Keratinocyte (primary cell): ENCODE measurements at regions not wholly inside any gene's neighbourhood (a gene's known extent, or its start where the extent isn't known, plus 50 kb on each side); places are given as distances from the start of the nearest gene placed in this dataset.
A peak's percentile ranks its signal among the peaks of the same experiment; 100 is the strongest.

Experiments
- DNase-seq: peaks from one replicate; pipeline ENCODE4 v3.0.0-alpha.2; 2011; ENCODE audit warnings: low read depth, missing footprints, low spot score
- FAIRE-seq: peaks from 2 replicates; lab custom pipeline; 2011; peaks lifted over from hg19 to GRCh38; lab: Jason Lieb, UNC
- H2AFZ ChIP-seq: 2 replicates; pipeline ENCODE4 v1.6.0; 2012; ENCODE audit warnings: low read length, control low read depth, inconsistent platforms; ENCODE audit not compliant: control insufficient read depth
- H3K27ac ChIP-seq: 2 replicates; pipeline ENCODE4 v1.5.1; 2011; ENCODE audit warnings: low read length; ENCODE audit not compliant: control insufficient read depth, insufficient read depth
- H3K27me3 ChIP-seq: 3 replicates; pipeline ENCODE4 v1.6.0; 2011; ENCODE audit warnings: low read length; ENCODE audit not compliant: control insufficient read depth, insufficient read depth; ENCODE audit errors: extremely low read depth
- H3K36me3 ChIP-seq, 2 experiments: 2 replicates in 1 of 2; 3 replicates in 1 of 2; pipeline ENCODE4 v1.5.1; 2011; ENCODE audit warnings: low read length in 2 of 2, mild to moderate bottlenecking in 1 of 2; ENCODE audit not compliant: control insufficient read depth in 2 of 2, insufficient read depth in 2 of 2; ENCODE audit errors: extremely low read depth in 1 of 2
- H3K4me1 ChIP-seq: 3 replicates; pipeline ENCODE4 v1.5.1; 2011; ENCODE audit warnings: low read length; ENCODE audit not compliant: control insufficient read depth, insufficient read depth; ENCODE audit errors: extremely low read depth
- H3K4me2 ChIP-seq: 3 replicates; pipeline ENCODE4 v1.6.0; 2011; ENCODE audit warnings: low read depth, low read length; ENCODE audit not compliant: control insufficient read depth, insufficient read depth; ENCODE audit errors: extremely low read depth
- H3K4me3 ChIP-seq, 3 experiments: fragments of 200-600 bp in 1 of 3; sonication (generic) in 1 of 3; 2 replicates in 2 of 3; 3 replicates in 1 of 3; pipeline ENCODE4 v1.5.1; 2011 to 2016; ENCODE audit warnings: low read length in 3 of 3, mild to moderate bottlenecking in 3 of 3, control low read depth in 2 of 3, inconsistent platforms in 1 of 3, low read depth in 1 of 3, mixed read lengths in 1 of 3, mixed run types in 1 of 3, moderate library complexity in 1 of 3; ENCODE audit not compliant: control insufficient read depth in 2 of 3, insufficient read depth in 2 of 3; ENCODE audit errors: extremely low read depth in 1 of 3
- H3K79me2 ChIP-seq: 2 replicates; pipeline ENCODE4 v1.6.0; 2012; ENCODE audit warnings: low read length; ENCODE audit not compliant: control insufficient read depth, insufficient read depth
- H3K9ac ChIP-seq: 3 replicates; pipeline ENCODE4 v1.6.0; 2011; ENCODE audit warnings: low read length; ENCODE audit not compliant: control insufficient read depth, insufficient read depth; ENCODE audit errors: extremely low read depth
- H3K9me1 ChIP-seq: 3 replicates; pipeline ENCODE4 v1.6.0; 2011; ENCODE audit warnings: low read length; ENCODE audit not compliant: control insufficient read depth, insufficient read depth; ENCODE audit errors: extremely low read depth
- H3K9me3 ChIP-seq: 2 replicates; pipeline ENCODE4 v1.5.1; 2012; ENCODE audit warnings: low read depth, low read length; ENCODE audit not compliant: control insufficient read depth
- H4K20me1 ChIP-seq: 3 replicates; pipeline ENCODE4 v1.6.0; 2011; ENCODE audit warnings: low read length; ENCODE audit not compliant: control insufficient read depth, insufficient read depth; ENCODE audit errors: extremely low read depth
- EZH2 ChIP-seq: IDR thresholded peaks from one replicate; pipeline ENCODE4 v1.6.1; 2012; ENCODE audit warnings: inconsistent platforms, mild to moderate bottlenecking, low read length, moderate library complexity
- dilution Hi-C: fragments of 300-500 bp; cut with MboI; formaldehyde crosslinking; loops from one replicate; pipeline ENCODE4 v1.7.0; 2020; ENCODE audit warnings: low sequenced_read_pairs; ENCODE audit not compliant: extremely low pct_ligation_motif_present
- TF ChIP-seq, protein P1 (sequence below), 3 experiments: IDR thresholded peaks in 1 of 3; conservative IDR thresholded peaks in 1 of 3; optimal IDR thresholded peaks in 1 of 3; 2 replicates in 2 of 3; 3 replicates in 1 of 3; pipeline versions ENCODE3 to v1.5.1; 2011; ENCODE audit warnings: low read length in 3 of 3, mild to moderate bottlenecking in 3 of 3, moderate library complexity in 2 of 3, control low read depth in 1 of 3, inconsistent platforms in 1 of 3; ENCODE audit not compliant: insufficient read depth in 2 of 3; ENCODE audit errors: extremely low read depth in 1 of 3

- Histone ChIP-seq H3K9me1 (no peaks in the 10 kb centered on the region), H4K20me1 (no peaks in the 10 kb centered on the region), H3K79me2 (no peaks in the 10 kb centered on the region), H3K9ac (peak overlapping the region; percentile 2), H3K9me3 (no peaks in the 10 kb centered on the region), H3K36me3 (no peaks in the 10 kb centered on the region), H3K4me3 (no peak overlapping the region), H3K4me1 (peaks cover 36% of the 10 kb centered on the region), H3K27ac (peak overlapping the region; percentile 82), H3K27me3 (no peaks in the 10 kb centered on the region), H2AFZ (no peak overlapping the region), H3K4me2 (peak overlapping the region; percentile 74)
- TF ChIP-seq, protein P1, sequence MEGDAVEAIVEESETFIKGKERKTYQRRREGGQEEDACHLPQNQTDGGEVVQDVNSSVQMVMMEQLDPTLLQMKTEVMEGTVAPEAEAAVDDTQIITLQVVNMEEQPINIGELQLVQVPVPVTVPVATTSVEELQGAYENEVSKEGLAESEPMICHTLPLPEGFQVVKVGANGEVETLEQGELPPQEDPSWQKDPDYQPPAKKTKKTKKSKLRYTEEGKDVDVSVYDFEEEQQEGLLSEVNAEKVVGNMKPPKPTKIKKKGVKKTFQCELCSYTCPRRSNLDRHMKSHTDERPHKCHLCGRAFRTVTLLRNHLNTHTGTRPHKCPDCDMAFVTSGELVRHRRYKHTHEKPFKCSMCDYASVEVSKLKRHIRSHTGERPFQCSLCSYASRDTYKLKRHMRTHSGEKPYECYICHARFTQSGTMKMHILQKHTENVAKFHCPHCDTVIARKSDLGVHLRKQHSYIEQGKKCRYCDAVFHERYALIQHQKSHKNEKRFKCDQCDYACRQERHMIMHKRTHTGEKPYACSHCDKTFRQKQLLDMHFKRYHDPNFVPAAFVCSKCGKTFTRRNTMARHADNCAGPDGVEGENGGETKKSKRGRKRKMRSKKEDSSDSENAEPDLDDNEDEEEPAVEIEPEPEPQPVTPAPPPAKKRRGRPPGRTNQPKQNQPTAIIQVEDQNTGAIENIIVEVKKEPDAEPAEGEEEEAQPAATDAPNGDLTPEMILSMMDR (optimal IDR thresholded peaks at IDR 0.05 in 1 of 3, IDR thresholded peaks at IDR 0.05 in 1 of 3, conservative IDR thresholded peaks at IDR 0.05 in 1 of 3; ENCODE audit: extremely low read depth in 1 of 3, insufficient read depth in 2 of 3, low read length in 3 of 3) = no peak
- no peak for TF ChIP-seq EZH2
- dilution Hi-C loops = no loop called here
- peak; percentile 87 for FAIRE-seq
- DNase-seq = peak; percentile 90
These were observed 184.9 kb downstream of the FAM43A start for GRCh38 chr3:194870394-194871110.

- no peaks in the 10 kb centered on the region for H3K27me3 ChIP-seq
- peak overlapping the region in 1 of 3 experiments; percentile 21 for H3K4me3 ChIP-seq
- TF ChIP-seq, protein P1 (optimal IDR thresholded peaks at IDR 0.05 in 1 of 3, IDR thresholded peaks at IDR 0.05 in 1 of 3, conservative IDR thresholded peaks at IDR 0.05 in 1 of 3; ENCODE audit: extremely low read depth in 1 of 3, insufficient read depth in 2 of 3, low read length in 3 of 3) = peak in 1 of 3 experiments; percentile 57
- no peak for TF ChIP-seq EZH2
- H3K9me1 ChIP-seq = no peaks in the 10 kb centered on the region
- H3K4me2 ChIP-seq = peak overlapping the region; percentile 74
- H3K36me3 ChIP-seq = no peaks in the 10 kb centered on the region
- H3K9me3 ChIP-seq = no peaks in the 10 kb centered on the region
- peak overlapping the region; percentile 39 for H3K9ac ChIP-seq
- H3K27ac ChIP-seq = peak overlapping the region; percentile 82
- no peaks in the 10 kb centered on the region for H3K79me2 ChIP-seq
- peak overlapping the region; percentile 24 for H2AFZ ChIP-seq
- peak; percentile 69 for FAIRE-seq
- peaks cover 36% of the 10 kb centered on the region for H3K4me1 ChIP-seq
- H4K20me1 ChIP-seq = no peaks in the 10 kb centered on the region
- dilution Hi-C loops = no loop called here
- peak; percentile 78 for DNase-seq
These were observed 185.6 kb downstream of the FAM43A start for GRCh38 chr3:194871143-194871863.
